Stomach (tissue), 8 donors: ENCODE measurements at regions not wholly inside any gene's neighbourhood (a gene's known extent, or its start where the extent isn't known, plus 50 kb on each side); places are given as distances from the start of the nearest gene placed in this dataset.
A peak's percentile ranks its signal among the peaks of the same experiment; 100 is the strongest.

Source experiments
- DNase-seq, 2 donors: peaks; one replicate each; pipeline versions ENCODE4 v3.0.0 to v3.0.0-alpha.2; 2013 to 2019
- H3K27ac ChIP-seq, 5 donors: fragments of 200-600 bp in 4 of 5; sonication (generic) in 4 of 5; one replicate each; pipeline ENCODE4 v1.5.1; 2013 to 2019; ENCODE audit warnings: mild to moderate bottlenecking in 1 of 5, moderate library complexity in 1 of 5
- H3K27me3 ChIP-seq, 3 donors: fragments of 200-600 bp; sonication (generic); one replicate each; pipeline ENCODE4 v1.5.1; 2017 to 2019; ENCODE audit warnings: mixed run types in 1 of 3
- H3K36me3 ChIP-seq, 4 donors: fragments of 200-600 bp; sonication (generic); 1 replicate in 3 of 4; 2 replicates in 1 of 4; pipeline ENCODE4 v1.5.1; 2016 to 2019
- H3K4me1 ChIP-seq, 4 donors: fragments of 200-600 bp; sonication (generic); one replicate each; pipeline ENCODE4 v1.5.1; 2016 to 2019
- H3K4me3 ChIP-seq, 4 donors: fragments of 200-600 bp; sonication (generic) in 3 of 4; one replicate each; pipeline ENCODE4 v1.5.1; 2016 to 2019; ENCODE audit warnings: mild to moderate bottlenecking in 1 of 4
- H3K9me3 ChIP-seq, 4 donors: fragments of 200-600 bp; sonication (generic); one replicate each; pipeline ENCODE4 v1.5.1; 2016 to 2019
- EP300 ChIP-seq: sonication (generic); formaldehyde crosslinking; IDR thresholded peaks from one replicate; pipeline ENCODE4 v1.6.1; 2017; ENCODE audit warnings: antibody characterized with exemption
- POLR2A ChIP-seq, 4 donors: fragments of 450-650 bp; IDR thresholded peaks; one replicate each; pipeline ENCODE4 v1.6.1; 2016; ENCODE audit warnings: antibody characterized with exemption in 4 of 4, control low read depth in 2 of 4, mild to moderate bottlenecking in 1 of 4, moderate library complexity in 1 of 4
- POLR2AphosphoS5 ChIP-seq, 3 donors: sonication (generic); formaldehyde crosslinking; IDR thresholded peaks; one replicate each; pipeline ENCODE4 v1.6.1; 2016; ENCODE audit warnings: antibody characterized with exemption in 3 of 3
- WGBS, 5 donors: extraction: QIAGEN DNeasy Blood & Tissue Kit in 3 of 5; methylation state at CpG; one replicate each; pipeline versions ENCODE4 v1.1.5 to v1.1.7; 2013 to 2018; 5-methylcytosine and 5-hydroxymethylcytosine counted together
- intact Hi-C: fragments of 100-400 bp; cut with DNase I; formaldehyde crosslinking; loops from one replicate; pipeline ENCODE4 v1.15.1; 2023; ENCODE audit warnings: low total_unique reads
- TF ChIP-seq, protein P1 (sequence below), 7 experiments: fragments of 450-650 bp in 4 of 7; fragments of 200-600 bp in 3 of 7; sonication (generic) in 3 of 7; IDR thresholded peaks; one replicate each; pipeline ENCODE4 v1.5.1; 2016 to 2019; ENCODE audit warnings: antibody characterized with exemption in 7 of 7, control low read depth in 2 of 7, mild to moderate bottlenecking in 1 of 7
- donor health status: healthy with polysubstance abuse.
- donor health status: Bipolar disorder and iron deficiency.
- donor health status: healthy.

DNA sequence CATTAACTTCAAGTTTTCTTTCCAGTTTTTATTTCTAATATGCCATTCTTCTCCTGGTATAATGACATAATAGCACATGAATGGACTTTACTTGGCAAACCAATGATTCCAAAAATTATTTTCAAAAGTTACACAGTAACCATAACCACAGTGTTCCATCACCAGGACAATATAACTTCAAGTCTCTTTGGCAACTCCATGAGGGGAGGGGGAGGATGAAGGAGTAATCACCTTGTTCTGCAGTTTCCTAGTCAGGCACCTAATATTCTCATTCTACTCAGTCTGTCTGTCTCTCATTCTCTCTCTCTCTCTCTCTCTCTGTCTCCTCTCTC is 66.6 kb downstream of the BTG1 start:
- intact Hi-C loops = no loop called here
- no peaks in the 10 kb centered on the region for H3K36me3 ChIP-seq
- no peak for DNase-seq
- H3K9me3 ChIP-seq = no peaks in the 10 kb centered on the region
- no peaks in the 10 kb centered on the region for H3K27me3 ChIP-seq
- H3K27ac ChIP-seq = peak overlapping the region in 1 of 5 donors; percentile 5
- no peak overlapping the region for H3K4me3 ChIP-seq
- H3K4me1 ChIP-seq = peaks cover 0 to 47% (median 20%) of the 10 kb centered on the region in 4 donors
- TF ChIP-seq POLR2AphosphoS5 (IDR thresholded peaks at IDR 0.05) (no peak), POLR2A (IDR thresholded peaks at IDR 0.05) (no peak)
- TF ChIP-seq, protein P1, sequence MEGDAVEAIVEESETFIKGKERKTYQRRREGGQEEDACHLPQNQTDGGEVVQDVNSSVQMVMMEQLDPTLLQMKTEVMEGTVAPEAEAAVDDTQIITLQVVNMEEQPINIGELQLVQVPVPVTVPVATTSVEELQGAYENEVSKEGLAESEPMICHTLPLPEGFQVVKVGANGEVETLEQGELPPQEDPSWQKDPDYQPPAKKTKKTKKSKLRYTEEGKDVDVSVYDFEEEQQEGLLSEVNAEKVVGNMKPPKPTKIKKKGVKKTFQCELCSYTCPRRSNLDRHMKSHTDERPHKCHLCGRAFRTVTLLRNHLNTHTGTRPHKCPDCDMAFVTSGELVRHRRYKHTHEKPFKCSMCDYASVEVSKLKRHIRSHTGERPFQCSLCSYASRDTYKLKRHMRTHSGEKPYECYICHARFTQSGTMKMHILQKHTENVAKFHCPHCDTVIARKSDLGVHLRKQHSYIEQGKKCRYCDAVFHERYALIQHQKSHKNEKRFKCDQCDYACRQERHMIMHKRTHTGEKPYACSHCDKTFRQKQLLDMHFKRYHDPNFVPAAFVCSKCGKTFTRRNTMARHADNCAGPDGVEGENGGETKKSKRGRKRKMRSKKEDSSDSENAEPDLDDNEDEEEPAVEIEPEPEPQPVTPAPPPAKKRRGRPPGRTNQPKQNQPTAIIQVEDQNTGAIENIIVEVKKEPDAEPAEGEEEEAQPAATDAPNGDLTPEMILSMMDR (IDR thresholded peaks at IDR 0.05) = no peak

DNA sequence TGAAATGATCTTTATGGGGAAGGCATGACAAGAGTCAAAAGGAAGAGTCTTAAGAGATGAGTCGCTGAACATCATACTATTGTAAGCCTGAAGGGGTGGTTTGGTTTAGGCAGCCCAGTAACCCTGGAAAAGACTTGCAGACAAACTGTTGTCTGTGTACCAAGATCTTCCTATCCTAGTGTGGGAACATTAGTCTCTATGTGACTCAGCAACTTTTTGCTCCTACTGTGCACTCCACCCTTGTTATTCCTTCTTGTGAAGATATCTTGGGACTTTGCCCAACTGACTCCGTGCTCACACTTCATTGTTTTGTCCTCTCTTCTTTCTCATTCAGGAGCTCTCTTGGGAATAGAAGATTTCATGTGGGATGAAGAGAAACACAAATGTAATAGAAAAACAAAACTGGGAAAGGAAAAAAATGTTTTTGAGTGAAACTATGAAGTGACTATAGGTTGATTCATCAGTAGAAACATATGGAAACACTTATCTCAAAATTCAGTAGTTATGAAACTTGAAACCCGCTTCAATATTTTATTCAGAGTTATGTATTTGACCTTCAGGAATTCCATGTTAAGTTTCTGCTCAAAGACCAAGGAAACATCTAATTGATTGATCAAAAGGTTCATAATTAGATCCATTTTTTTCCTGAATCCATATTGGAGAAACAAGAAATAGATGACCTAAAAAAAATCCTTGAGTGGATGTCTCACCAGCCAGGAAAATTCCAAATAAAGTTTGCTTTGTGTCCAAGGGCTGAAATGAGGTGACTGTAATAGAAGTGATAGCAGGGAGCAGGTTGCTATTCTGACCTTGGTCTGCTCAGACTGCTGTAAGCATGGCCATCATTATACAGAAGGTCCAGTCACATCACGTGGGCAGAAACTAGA is 67.2 kb downstream of the BTG1 start:
- WGBS, 5 donors = 77 to 83% (median 79%) methylated on average over 4 of the region's 4 CpGs
- Histone ChIP-seq H3K27me3 (no peaks in the 10 kb centered on the region), H3K4me3 (no peak overlapping the region), H3K4me1 (peaks cover 0 to 47% (median 20%) of the 10 kb centered on the region in 4 donors), H3K9me3 (no peaks in the 10 kb centered on the region), H3K27ac (peak overlapping the region in 1 of 5 donors; percentile 24), H3K36me3 (no peaks in the 10 kb centered on the region)
- TF ChIP-seq POLR2A (IDR thresholded peaks at IDR 0.05) = no peak
- TF ChIP-seq EP300 = no peak
- peak in 1 of 3 donors; percentile 64 for TF ChIP-seq POLR2AphosphoS5 (IDR thresholded peaks at IDR 0.05)
- TF ChIP-seq, protein P1 (IDR thresholded peaks at IDR 0.05) = no peak
- DNase-seq = peak in 1 of 2 donors; percentile 49
- intact Hi-C loops = no loop called here

DNA sequence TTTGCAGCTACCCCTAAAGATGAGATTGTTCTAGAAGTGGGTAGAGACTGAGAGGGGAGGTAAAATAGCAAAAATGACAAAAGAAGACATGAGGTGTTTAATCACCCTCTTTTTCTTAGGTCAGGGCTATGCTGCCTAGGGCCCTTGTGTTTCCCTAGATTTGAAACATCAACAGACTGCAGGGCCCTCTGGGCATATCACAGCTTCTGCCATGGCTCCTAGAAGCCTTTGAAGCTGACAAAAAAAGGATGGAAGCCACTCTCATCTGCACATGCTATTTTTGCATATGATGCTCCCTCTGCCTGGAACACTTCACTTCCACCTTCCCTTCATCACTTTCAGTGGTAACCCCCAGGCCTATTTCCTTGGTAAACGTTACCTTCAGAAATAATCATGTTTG is 68.1 kb downstream of the BTG1 start:
- TF ChIP-seq EP300 = no peak
- TF ChIP-seq POLR2A (IDR thresholded peaks at IDR 0.05) = no peak
- no peak for TF ChIP-seq POLR2AphosphoS5 (IDR thresholded peaks at IDR 0.05)
- TF ChIP-seq, protein P1 (IDR thresholded peaks at IDR 0.05) = no peak
- peak overlapping the region in 1 of 5 donors; percentile 24 for H3K27ac ChIP-seq

DNA sequence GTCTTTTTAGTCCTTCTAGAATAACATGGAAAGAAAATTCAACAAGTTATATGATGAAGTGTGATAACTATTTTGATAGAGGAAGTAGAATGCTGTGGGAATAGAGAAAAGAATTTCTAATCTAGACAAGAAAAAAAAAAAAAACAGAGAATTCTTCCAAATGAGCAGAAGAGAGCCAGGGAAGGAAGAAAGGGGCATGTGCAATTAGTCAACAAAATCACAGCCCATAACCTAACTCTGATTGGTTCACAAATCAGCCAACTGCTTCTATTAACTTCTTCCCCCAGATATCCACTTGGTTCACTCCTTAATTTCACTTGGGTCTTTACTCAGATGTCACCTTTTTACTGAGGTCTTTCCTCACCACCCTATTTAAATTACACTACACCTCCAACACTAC is 69.5 kb downstream of the BTG1 start:
- Histone ChIP-seq H3K36me3 (no peaks in the 10 kb centered on the region), H3K27ac (no peak overlapping the region), H3K9me3 (no peaks in the 10 kb centered on the region), H3K4me3 (no peak overlapping the region), H3K4me1 (peaks cover 0 to 47% (median 24%) of the 10 kb centered on the region in 4 donors), H3K27me3 (no peaks in the 10 kb centered on the region)
- intact Hi-C loops = no loop called here
- DNase-seq = no peak
- TF ChIP-seq, protein P1 (IDR thresholded peaks at IDR 0.05) = no peak
- TF ChIP-seq EP300 (no peak), POLR2AphosphoS5 (IDR thresholded peaks at IDR 0.05) (no peak), POLR2A (IDR thresholded peaks at IDR 0.05) (no peak)

More for the DNA sequence above, 68.1 kb downstream of the BTG1 start:
- intact Hi-C loops = no loop called here
- Histone ChIP-seq H3K27me3 (no peaks in the 10 kb centered on the region), H3K36me3 (no peaks in the 10 kb centered on the region), H3K4me3 (no peak overlapping the region), H3K9me3 (no peaks in the 10 kb centered on the region), H3K4me1 (peaks cover 0 to 47% (median 20%) of the 10 kb centered on the region in 4 donors)
- WGBS, 5 donors = 59 to 96% (median 68%) methylated on average over 1 of the region's 1 CpG
- DNase-seq = no peak
